ENCODE measurements at regions not wholly inside any gene's neighbourhood (a gene's known extent, or its start where the extent isn't known, plus 50 kb on each side); places are given as distances from the start of the nearest gene placed in this dataset.

- DNase-seq, result no peak
Observed at GRCh38 chrX:14476205-14476604, 53.1 kb upstream of the GLRA2 start.

GRCh38 chrX:14449773-14450172 lies 79.6 kb upstream of the GLRA2 start:
- no peak for DNase-seq

DNA sequence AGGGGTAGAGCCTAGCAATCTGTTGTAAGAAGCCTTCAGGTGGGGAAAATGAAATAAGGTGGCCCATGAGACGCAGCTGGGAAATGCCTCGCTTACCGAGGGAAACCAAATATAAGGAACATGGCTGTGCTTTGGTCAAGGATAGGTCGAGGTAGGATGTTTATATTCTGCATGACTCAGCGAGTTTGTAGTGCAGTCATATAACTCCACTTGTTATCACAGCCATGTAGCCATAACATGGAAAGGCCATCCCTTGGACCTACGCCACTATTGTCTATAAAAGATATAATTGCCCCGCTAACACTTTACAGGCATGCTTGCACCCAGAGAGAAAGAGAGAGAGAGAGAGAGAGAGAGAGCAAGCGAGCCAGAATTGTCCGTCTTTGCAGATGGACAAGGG lies 80.9 kb upstream of the GLRA2 start:
- no peak for DNase-seq

DNA sequence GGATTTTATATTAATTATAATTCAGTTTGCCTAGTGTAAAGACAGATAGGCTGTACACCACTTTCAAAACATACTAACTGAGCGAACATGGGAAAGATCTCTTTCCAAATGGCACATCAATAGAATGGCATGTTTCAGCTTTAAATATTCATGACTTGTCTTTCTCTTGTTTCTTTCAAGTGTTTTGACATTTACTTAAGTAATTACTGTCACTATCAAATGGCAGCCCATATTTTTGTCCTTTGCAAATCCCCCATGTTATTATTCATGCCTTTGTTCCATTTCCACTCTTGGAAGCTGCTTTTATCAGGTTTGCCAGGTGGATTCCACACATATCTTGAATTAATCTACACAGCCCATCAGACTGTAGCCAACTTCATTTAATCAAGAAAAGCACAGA lies 89.2 kb upstream of the GLRA2 start:
- no peak for DNase-seq

DNA sequence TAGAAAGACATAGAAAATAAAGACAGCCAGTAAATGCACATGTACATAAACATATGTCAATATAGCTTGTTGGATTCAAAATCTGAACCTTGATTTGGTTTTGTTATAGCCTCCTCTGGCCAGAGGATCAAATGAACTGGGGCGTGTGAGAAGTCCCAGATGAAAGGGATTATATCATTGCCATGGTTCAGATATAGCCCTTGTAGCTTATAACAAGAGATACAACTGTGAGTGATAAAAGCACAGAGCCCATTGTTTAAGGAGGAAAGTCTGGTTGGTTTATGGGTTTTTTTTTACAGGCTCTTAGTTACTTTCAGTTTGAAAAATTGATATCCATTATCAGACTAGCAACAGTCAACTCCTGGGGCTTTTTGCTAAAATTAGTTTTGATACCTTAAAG lies 101.7 kb upstream of the GLRA2 start:
- DNase-seq, result no peak

- DNase-seq, result no peak
Observed at GRCh38 chrX:14420841-14421240, 108.5 kb upstream of the GLRA2 start.

DNA sequence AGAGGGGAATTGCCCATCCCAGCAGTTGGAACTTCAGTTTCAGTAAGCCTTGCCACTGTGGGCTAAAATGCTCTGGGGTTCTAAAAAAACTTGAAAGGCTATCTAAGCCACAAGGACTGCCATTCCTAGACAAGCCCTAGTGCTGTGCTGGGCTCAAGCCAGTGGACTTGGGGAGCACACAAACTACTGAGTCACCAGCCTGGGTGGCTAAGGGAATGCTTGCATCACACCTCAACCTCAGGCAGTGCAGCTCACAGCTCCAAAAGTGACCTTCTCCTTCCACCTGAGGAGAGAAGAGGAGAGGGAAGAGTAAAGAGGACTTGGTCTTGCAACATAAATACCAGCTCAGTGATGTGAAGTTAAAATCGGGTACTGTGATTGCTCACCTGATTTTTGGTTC lies 116.7 kb upstream of the GLRA2 start:
- DNase-seq, result no peak

GRCh38 chrX:14411326-14411725 lies 118.0 kb upstream of the GLRA2 start:
- no peak for DNase-seq

GRCh38 chrX:14409341-14409740 lies 120.0 kb upstream of the GLRA2 start:
- DNase-seq, result no peak

DNA sequence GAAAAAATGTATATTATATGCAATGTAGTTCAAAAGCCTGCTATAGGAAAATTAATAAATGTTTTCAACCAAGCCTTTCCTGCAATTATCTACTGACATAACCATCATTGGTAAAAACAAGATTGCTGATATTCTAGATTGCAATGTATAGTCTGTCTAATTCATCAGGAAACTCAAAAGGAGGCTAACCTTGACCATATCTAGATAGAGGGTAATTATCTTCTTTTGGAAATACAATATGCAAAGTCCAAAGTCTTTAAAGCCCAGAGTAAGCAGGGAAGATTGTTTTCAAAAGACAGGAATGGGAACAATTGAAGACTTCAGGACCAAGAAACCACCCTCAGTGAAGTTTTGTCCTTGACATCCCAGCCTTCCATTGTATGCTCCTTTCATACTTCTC lies 123.1 kb upstream of the GLRA2 start:
- DNase-seq, result no peak

DNA sequence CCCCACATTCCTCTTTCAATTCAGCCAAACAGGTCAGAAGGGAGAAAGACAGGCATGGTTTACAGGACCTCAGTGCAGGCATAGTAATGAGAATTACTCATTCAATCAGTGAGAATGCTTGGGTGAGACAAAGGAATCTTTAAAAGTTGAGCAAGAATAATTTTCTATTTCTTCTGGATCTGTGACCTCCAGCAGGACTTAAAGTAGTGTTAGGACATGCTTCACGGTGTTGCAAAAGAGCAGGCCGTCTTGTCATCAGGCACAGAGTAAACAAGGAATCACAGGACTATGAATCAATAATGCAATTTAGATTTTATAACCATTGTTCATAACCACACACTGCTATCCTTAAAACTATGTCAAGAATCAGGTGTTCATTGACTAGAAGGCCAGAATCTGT lies 130.6 kb upstream of the GLRA2 start:
- DNase-seq, result no peak

DNA sequence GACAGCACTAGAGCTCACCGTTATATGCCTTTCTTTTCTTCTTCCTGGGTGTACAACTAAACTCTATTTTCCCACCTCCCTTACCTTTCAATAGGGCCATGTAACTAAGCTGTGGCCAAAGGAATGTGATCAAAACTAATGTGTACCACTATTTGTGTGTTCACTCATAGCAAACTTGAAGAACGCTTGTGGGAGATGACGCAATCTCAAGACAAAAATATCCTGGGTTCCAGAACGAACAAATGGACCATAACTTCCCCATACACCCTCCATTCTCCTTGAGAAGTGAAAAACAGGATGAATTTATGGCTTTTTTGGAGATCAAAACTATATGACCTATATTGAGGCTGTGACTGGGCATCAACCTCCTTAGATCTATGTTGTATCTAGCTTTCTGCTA lies 139.7 kb upstream of the GLRA2 start:
- DNase-seq, result no peak

DNA sequence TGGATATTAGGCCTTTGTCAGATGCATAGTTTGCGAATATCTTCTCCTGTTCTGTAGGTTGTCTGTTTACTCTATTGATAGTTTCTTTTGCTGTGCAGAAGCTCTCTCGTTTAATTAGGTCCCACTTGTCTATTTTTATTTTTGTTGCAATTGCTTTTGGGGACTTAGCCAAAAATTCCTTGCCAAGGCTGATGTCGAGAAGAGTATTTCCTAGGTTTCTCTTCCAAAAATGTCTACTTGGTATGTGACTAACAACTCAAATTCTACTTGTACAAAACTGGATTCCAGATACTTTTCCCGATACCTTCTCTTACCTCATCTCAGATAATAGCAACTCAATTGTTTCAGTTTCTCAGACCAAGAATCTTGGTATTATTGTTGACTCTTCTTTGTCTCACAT lies 142.4 kb upstream of the GLRA2 start:
- DNase-seq, result no peak

- DNase-seq, result no peak
Observed at GRCh38 chrX:14380044-14380443, 149.3 kb upstream of the GLRA2 start.

DNA sequence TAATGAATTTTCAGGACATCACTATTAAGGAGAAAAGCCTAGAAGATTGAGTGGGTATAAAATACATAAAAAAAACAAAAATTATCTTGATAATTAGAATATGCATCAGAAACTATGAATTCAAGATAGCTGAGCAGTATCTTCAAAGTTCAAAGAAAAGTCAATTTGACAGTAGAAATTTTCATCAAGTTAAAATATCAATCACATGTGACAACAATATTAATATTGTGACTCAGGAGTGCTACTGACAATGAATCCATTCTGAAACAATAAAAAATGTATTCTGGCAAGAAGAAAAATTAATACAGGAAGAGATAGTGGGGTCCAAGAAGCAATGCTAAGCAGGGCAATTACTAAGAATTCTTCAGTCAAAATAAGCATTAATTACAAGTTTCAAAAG lies 151.9 kb upstream of the GLRA2 start:
- no peak for DNase-seq

- no peak for DNase-seq
Observed at GRCh38 chrX:14363728-14364127, 165.6 kb upstream of the GLRA2 start.

DNA sequence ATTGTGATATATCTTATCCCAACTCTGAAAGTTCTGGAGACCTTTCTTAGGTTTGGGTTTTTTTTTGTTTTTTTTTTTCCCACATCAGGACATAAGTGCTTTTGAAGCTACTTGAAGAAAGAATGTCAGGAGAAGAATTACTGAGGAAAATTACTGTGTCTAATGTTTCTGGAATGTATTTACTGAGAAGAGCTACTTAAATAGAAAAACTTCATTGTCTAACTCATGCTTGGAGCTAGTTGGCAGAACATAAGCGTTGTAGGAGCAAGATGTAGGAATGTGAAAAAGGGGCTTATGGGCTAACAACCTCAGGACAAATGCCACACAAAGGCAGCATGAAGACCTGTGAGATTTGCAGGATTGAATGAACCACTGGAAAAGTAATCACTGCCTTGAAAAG lies 166.6 kb upstream of the GLRA2 start:
- DNase-seq, result no peak

DNA sequence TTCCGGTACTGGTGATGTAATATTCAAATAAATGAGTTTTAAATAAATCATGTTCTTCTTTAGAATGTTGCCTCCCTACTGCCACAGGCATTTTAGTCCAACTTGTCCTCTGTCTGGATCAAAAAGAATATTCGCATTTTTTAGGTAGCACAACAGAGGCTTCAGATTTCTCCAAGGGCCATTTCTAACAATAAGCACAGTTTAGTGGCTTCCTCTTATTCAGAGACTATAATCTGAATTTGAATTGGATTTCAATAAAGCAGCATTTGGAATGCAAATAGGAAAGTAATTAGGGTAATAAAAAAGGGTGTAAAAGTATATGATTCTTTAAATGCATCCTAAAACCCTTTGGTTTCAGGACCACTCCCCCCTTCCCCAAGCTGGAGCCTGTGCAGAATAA lies 167.9 kb upstream of the GLRA2 start:
- no peak for DNase-seq

- DNase-seq, result no peak
Observed at GRCh38 chrX:14359727-14360126, 169.6 kb upstream of the GLRA2 start.

- DNase-seq, result no peak
Observed at GRCh38 chrX:14359316-14359715, 170.0 kb upstream of the GLRA2 start.

- DNase-seq, result no peak
Observed at GRCh38 chrX:14357314-14357713, 172.0 kb upstream of the GLRA2 start.

DNA sequence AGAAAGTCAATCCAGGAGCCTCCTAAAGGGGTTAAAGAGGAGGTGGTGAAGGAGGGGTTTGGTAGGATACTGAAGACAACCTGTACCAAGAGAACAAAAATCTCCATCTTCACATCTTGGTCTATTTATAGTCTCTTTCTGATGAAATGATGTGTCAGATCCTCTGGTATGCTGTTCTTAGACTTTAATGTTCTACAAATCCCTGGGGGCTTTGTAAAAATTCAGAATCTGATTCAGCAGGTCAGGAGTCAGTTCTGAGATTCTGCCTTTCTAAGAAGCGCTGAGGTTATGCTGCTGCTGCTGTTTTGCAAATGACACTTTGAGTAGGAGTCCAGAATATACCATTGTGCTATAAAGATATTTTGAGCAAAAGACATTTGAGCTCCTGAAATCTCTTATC lies 172.9 kb upstream of the GLRA2 start:
- no peak for DNase-seq

DNA sequence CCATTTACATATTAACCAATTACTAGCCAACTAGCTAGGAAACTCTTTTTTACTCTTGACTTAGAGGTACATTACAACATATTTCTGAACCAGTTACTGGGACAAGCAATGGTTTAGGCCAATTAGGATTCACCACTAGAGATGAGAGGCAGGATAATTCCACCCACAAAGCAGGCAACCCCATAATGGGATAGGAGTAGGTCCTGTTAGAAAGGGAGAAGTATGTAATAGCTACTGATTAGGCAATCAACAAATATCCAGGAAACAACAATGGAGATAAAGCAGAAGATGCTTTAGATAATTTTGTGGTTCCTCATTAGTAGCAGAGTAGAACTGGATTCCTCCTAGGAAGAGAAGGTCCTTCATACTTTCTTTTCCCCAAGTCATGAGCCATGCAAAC lies 173.8 kb upstream of the GLRA2 start:
- DNase-seq, result no peak

- no peak for DNase-seq
Observed at GRCh38 chrX:14354521-14354920, 174.8 kb upstream of the GLRA2 start.

DNA sequence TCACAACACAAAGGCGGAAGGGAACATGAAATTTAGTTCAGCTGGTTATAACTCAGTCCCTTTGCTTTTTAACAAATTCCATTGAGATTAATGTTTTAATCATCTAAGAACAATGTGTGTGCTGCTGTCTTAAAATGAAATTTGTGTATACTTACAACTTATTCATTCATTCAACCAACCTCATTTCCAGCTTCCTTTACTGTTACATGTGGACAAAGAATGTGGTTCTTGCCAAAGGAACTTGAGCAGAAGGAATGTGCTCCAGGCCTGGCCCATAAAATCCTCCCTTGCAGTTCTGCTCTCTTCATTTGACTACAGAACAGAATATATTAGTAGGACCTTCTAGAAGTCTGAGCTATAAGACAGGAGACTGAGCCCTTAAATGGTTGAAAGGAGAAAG lies 176.8 kb upstream of the GLRA2 start:
- no peak for DNase-seq

Data from nucleus accumbens (tissue), 56 donors.